HG02870 (cell line): ENCODE measurements at regions not wholly inside any gene's neighbourhood (a gene's known extent, or its start where the extent isn't known, plus 50 kb on each side); places are given as distances from the start of the nearest gene placed in this dataset.

ENCODE experiments used
- ATAC-seq: cut with Tn5 transposase; IDR thresholded peaks from one replicate; pipeline ENCODE4 v1.9.1; 2021; ENCODE audit warnings: mild to moderate bottlenecking, moderate library complexity; ENCODE audit not compliant: unreplicated experiment

- ATAC-seq: no peak
These were observed 227.0 kb downstream of the ARRDC4 start for GRCh38 chr15:98187549-98187948.

- no peak for ATAC-seq
These were observed 230.4 kb downstream of the ARRDC4 start for GRCh38 chr15:98190914-98191313.

- no peak for ATAC-seq
These were observed 235.3 kb downstream of the ARRDC4 start for GRCh38 chr15:98195796-98196195.

GRCh38 chr15:98196371-98196770 lies 235.9 kb downstream of the ARRDC4 start:
- ATAC-seq: no peak

GRCh38 chr15:98202256-98202655 lies 241.8 kb downstream of the ARRDC4 start:
- ATAC-seq: no peak

GRCh38 chr15:98203872-98204660 lies 243.6 kb downstream of the ARRDC4 start:
- ATAC-seq: no peak

GRCh38 chr15:98207928-98208327 lies 247.4 kb downstream of the ARRDC4 start:
- no peak for ATAC-seq

- ATAC-seq: no peak
These were observed 253.0 kb downstream of the ARRDC4 start for GRCh38 chr15:98213346-98213979.

- ATAC-seq: no peak
These were observed 255.7 kb downstream of the ARRDC4 start for GRCh38 chr15:98216166-98216565.

GRCh38 chr15:98217356-98217755 lies 256.9 kb downstream of the ARRDC4 start:
- no peak for ATAC-seq

- no peak for ATAC-seq
These were observed 260.6 kb downstream of the ARRDC4 start for GRCh38 chr15:98221144-98221543.

- no peak for ATAC-seq
These were observed 261.1 kb downstream of the ARRDC4 start for GRCh38 chr15:98221577-98221976.

- ATAC-seq: no peak
These were observed 265.6 kb downstream of the ARRDC4 start for GRCh38 chr15:98226149-98226548.

- ATAC-seq: no peak
These were observed 266.1 kb downstream of the ARRDC4 start for GRCh38 chr15:98226578-98226977.

- no peak for ATAC-seq
These were observed 268.3 kb downstream of the ARRDC4 start for GRCh38 chr15:98228846-98229245.

- no peak for ATAC-seq
These were observed 270.5 kb downstream of the ARRDC4 start for GRCh38 chr15:98230975-98231374.

GRCh38 chr15:98231696-98232440 lies 271.4 kb downstream of the ARRDC4 start:
- no peak for ATAC-seq

- ATAC-seq: no peak
These were observed 272.3 kb downstream of the ARRDC4 start for GRCh38 chr15:98232761-98233160.

- no peak for ATAC-seq
These were observed 273.4 kb downstream of the ARRDC4 start for GRCh38 chr15:98233873-98234272.

GRCh38 chr15:98240303-98240702 lies 279.8 kb downstream of the ARRDC4 start:
- ATAC-seq: no peak

- ATAC-seq: no peak
These were observed 280.6 kb downstream of the ARRDC4 start for GRCh38 chr15:98241032-98241554.

- ATAC-seq: no peak
These were observed 296.8 kb downstream of the ARRDC4 start for GRCh38 chr15:98257290-98257689.
